RWPE2 (cell line): ENCODE measurements at regions not wholly inside any gene's neighbourhood (a gene's known extent, or its start where the extent isn't known, plus 50 kb on each side); places are given as distances from the start of the nearest gene placed in this dataset.

Experiments used
- ATAC-seq: fragments of 200-7000 bp; cut with Tn5 transposase; 3 replicates; pipeline ENCODE4 v1.9.1; 2021; ENCODE audit warnings: low read depth
- DNase-seq: peaks from one replicate; pipeline ENCODE4 v3.0.0-alpha.2; 2020; ENCODE audit warnings: low spot score
- H3K27ac ChIP-seq: fragments of 450-650 bp; 2 replicates; pipeline ENCODE4 v1.5.1; 2017; ENCODE audit warnings: mild to moderate bottlenecking; ENCODE audit not compliant: poor library complexity, severe bottlenecking
- H3K27me3 ChIP-seq: fragments of 250-450 bp; sonication (Bioruptor Pico); 2 replicates; pipeline ENCODE4 v1.5.1; 2021; ENCODE audit warnings: mild to moderate bottlenecking, moderate library complexity; ENCODE audit not compliant: insufficient read depth, poor library complexity, severe bottlenecking
- H3K36me3 ChIP-seq: fragments of 250-450 bp; sonication (Bioruptor Pico); 2 replicates; pipeline ENCODE4 v1.5.1; 2020; ENCODE audit warnings: low read depth, mild to moderate bottlenecking, moderate library complexity
- H3K4me1 ChIP-seq: fragments of 250-450 bp; sonication (Bioruptor Pico); 2 replicates; pipeline ENCODE4 v1.5.1; 2021; ENCODE audit warnings: mild to moderate bottlenecking, moderate library complexity; ENCODE audit not compliant: insufficient read depth, poor library complexity, severe bottlenecking
- H3K4me3 ChIP-seq: fragments of 250-450 bp; sonication (Bioruptor Pico); 2 replicates; pipeline ENCODE4 v1.5.1; 2021; ENCODE audit warnings: mild to moderate bottlenecking, moderate library complexity; ENCODE audit not compliant: severe bottlenecking
- H3K9me3 ChIP-seq: fragments of 250-450 bp; sonication (Bioruptor Pico); 2 replicates; pipeline ENCODE4 v1.5.1; 2021; ENCODE audit warnings: mild to moderate bottlenecking, moderate library complexity; ENCODE audit not compliant: severe bottlenecking
- CTCF ChIP-seq: fragments of 450-650 bp; IDR thresholded peaks from one replicate; pipeline ENCODE4 v1.5.1; 2017; ENCODE audit warnings: mild to moderate bottlenecking, moderate library complexity; ENCODE audit not compliant: poor library complexity, severe bottlenecking

- no peak for ATAC-seq
- Histone ChIP-seq H3K9me3 (no peaks in the 10 kb centered on the region), H3K4me3 (no peak overlapping the region), H3K27ac (no peak overlapping the region), H3K27me3 (no peaks in the 10 kb centered on the region), H3K4me1 (peaks cover 19% of the 10 kb centered on the region), H3K36me3 (no peaks in the 10 kb centered on the region)
- no peak for TF ChIP-seq CTCF
- no peak for DNase-seq
Observed at GRCh38 chr4:141849367-141849766, 213.0 kb downstream of the IL15 start.

GRCh38 chr4:141849778-141850177 lies 213.4 kb downstream of the IL15 start:
- no peak for ATAC-seq
- Histone ChIP-seq H3K4me3 (no peak overlapping the region), H3K9me3 (no peaks in the 10 kb centered on the region), H3K27me3 (no peaks in the 10 kb centered on the region), H3K4me1 (peaks cover 19% of the 10 kb centered on the region), H3K36me3 (no peaks in the 10 kb centered on the region), H3K27ac (no peak overlapping the region)
- no peak for TF ChIP-seq CTCF
- DNase-seq, result no peak

- no peaks in the 10 kb centered on the region for H3K27me3 ChIP-seq
- ATAC-seq (peak; percentile 24; the same call in 1 of the 3 replicates), DNase-seq (no peak)
- no peaks in the 10 kb centered on the region for H3K36me3 ChIP-seq
- H3K9me3 ChIP-seq, result no peaks in the 10 kb centered on the region
- no peak overlapping the region for H3K4me3 ChIP-seq
- H3K4me1 ChIP-seq, result peaks cover 19% of the 10 kb centered on the region
- no peak overlapping the region for H3K27ac ChIP-seq
- TF ChIP-seq CTCF, result no peak
Observed at GRCh38 chr4:141851246-141851891, 215.0 kb downstream of the IL15 start.

- peak; percentile 95 for ATAC-seq
- no peaks in the 10 kb centered on the region for H3K27me3 ChIP-seq
- H3K4me3 ChIP-seq, result no peak overlapping the region
- DNase-seq, result peak; percentile 81
- no peak for TF ChIP-seq CTCF
- H3K9me3 ChIP-seq, result no peaks in the 10 kb centered on the region
- no peaks in the 10 kb centered on the region for H3K36me3 ChIP-seq
- peaks cover 19% of the 10 kb centered on the region for H3K4me1 ChIP-seq
- H3K27ac ChIP-seq, result peak overlapping the region; percentile 41
Observed at GRCh38 chr4:141853091-141853764, 216.8 kb downstream of the IL15 start.

GRCh38 chr4:141858437-141858836 lies 222.1 kb downstream of the IL15 start:
- Histone ChIP-seq H3K36me3 (no peaks in the 10 kb centered on the region), H3K9me3 (no peaks in the 10 kb centered on the region), H3K27ac (no peak overlapping the region), H3K27me3 (no peaks in the 10 kb centered on the region), H3K4me3 (no peak overlapping the region), H3K4me1 (peaks cover 9% of the 10 kb centered on the region)
- no peak for TF ChIP-seq CTCF
- ATAC-seq (no peak), DNase-seq (no peak)
